Gastrocnemius medialis (tissue), 4 donors: ENCODE measurements at regions not wholly inside any gene's neighbourhood (a gene's known extent, or its start where the extent isn't known, plus 50 kb on each side); places are given as distances from the start of the nearest gene placed in this dataset.

Experiments used
- CTCF ChIP-seq, 5 experiments: fragments of 450-650 bp in 3 of 5; fragments of 200-600 bp in 2 of 5; sonication (generic) in 2 of 5; IDR thresholded peaks in 4 of 5; conservative IDR thresholded peaks in 1 of 5; 1 replicate in 4 of 5; 2 replicates in 1 of 5; pipeline ENCODE4 v1.5.1; 2016 to 2019; ENCODE audit warnings: antibody characterized with exemption in 5 of 5, mild to moderate bottlenecking in 3 of 5, moderate library complexity in 3 of 5
- POLR2A ChIP-seq, 2 donors: fragments of 450-650 bp; IDR thresholded peaks; one replicate each; pipeline ENCODE4 v1.6.1; 2017; ENCODE audit warnings: antibody characterized with exemption in 2 of 2, mild to moderate bottlenecking in 2 of 2, moderate library complexity in 2 of 2

DNA sequence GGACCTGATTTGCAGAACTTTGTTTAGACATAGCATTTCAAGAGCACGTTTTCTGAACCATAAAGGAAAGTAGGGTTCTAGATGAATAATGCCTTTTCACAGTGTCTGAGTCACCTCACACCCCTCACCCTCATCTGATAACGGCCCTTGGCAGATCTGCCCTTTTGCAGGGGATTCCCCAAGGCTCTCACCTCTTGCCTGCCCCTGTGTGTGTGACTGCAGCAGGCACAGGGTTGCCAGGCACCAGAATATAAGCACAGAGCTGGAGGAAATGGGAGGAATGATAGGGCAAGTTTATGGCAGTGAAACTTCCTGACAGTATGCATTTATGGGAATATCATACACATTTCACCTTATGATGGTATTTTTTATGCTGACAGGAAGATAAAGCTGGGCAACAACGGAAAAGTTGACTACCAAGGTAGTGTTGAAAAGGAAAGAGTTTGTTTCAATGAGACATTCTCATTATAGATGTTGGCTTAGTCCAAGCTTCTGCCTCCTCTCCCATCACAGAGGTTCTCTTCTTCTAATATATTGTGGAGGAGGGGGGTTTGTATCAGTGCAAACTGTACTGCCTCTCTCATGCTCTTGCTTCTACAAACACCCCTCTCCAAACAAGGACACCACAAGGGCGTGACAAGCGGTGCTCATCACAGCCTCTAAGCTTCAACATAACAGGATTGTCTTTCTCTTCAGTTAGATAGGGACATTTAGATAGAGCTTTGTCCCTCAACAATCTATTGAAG is 101.5 kb upstream of the BACH2 start:
- no peak for TF ChIP-seq CTCF (IDR thresholded peaks at IDR 0.05 in 4 of 5, conservative IDR thresholded peaks at IDR 0.05 in 1 of 5)
- TF ChIP-seq POLR2A (IDR thresholded peaks at IDR 0.05), result no peak
